ENCODE measurements at regions not wholly inside any gene's neighbourhood (a gene's known extent, or its start where the extent isn't known, plus 50 kb on each side); places are given as distances from the start of the nearest gene placed in this dataset.
A peak's percentile ranks its signal among the peaks of the same experiment; 100 is the strongest.

GRCh38 chr20:6265204-6265904, 142.5 kb upstream of the FERMT1 start:
- Histone ChIP-seq H3K4me2 (ENCODE audit: low read length) (no peak overlapping the region), H3K27me3 (ENCODE audit: insufficient read depth, low read depth, low read length) (no peaks in the 10 kb centered on the region), H3F3A (ENCODE audit: insufficient read depth, low read length, poor library complexity, severe bottlenecking) (no peaks in the 10 kb centered on the region), H3K36me3 (ENCODE audit: insufficient read depth, low read length) (no peaks in the 10 kb centered on the region), H4K20me1 (ENCODE audit: insufficient read depth) (no peaks in the 10 kb centered on the region), H3K27ac (ENCODE audit: low read length) (no peak overlapping the region), H3K9me3 (ENCODE audit: low read length) (no peaks in the 10 kb centered on the region), H3K4me3 (ENCODE audit: low read length) (no peak overlapping the region), H2AFZ (ENCODE audit: low read depth, low read length) (no peak overlapping the region), H3K79me2 (replicated peaks; ENCODE audit: insufficient read depth, low read length) (no peaks in the 10 kb centered on the region), H3K9ac (ENCODE audit: low read length) (no peak overlapping the region), H3K9me2 (ENCODE audit: insufficient read depth, low read length) (no peaks in the 10 kb centered on the region)
- TF ChIP-seq, protein P1, sequence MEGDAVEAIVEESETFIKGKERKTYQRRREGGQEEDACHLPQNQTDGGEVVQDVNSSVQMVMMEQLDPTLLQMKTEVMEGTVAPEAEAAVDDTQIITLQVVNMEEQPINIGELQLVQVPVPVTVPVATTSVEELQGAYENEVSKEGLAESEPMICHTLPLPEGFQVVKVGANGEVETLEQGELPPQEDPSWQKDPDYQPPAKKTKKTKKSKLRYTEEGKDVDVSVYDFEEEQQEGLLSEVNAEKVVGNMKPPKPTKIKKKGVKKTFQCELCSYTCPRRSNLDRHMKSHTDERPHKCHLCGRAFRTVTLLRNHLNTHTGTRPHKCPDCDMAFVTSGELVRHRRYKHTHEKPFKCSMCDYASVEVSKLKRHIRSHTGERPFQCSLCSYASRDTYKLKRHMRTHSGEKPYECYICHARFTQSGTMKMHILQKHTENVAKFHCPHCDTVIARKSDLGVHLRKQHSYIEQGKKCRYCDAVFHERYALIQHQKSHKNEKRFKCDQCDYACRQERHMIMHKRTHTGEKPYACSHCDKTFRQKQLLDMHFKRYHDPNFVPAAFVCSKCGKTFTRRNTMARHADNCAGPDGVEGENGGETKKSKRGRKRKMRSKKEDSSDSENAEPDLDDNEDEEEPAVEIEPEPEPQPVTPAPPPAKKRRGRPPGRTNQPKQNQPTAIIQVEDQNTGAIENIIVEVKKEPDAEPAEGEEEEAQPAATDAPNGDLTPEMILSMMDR (IDR thresholded peaks at IDR 0.05; ENCODE audit: poor library complexity, severe bottlenecking): peak; percentile 79
- TF ChIP-seq RAD21 (conservative IDR thresholded peaks at IDR 0.05): peak; percentile 86
- peak; percentile 82 for TF ChIP-seq SMC3 (conservative IDR thresholded peaks at IDR 0.05; ENCODE audit: poor library complexity)
- no peak for TF ChIP-seq EP300 (conservative IDR thresholded peaks at IDR 0.05; ENCODE audit: poor library complexity, severe bottlenecking)
- no peak for TF ChIP-seq EZH2 (IDR thresholded peaks at IDR 0.05; ENCODE audit: borderline replicate concordance, insufficient read depth, low read length, poor library complexity, severe bottlenecking)
- TF ChIP-seq POLR2AphosphoS5 (IDR thresholded peaks at IDR 0.05): no peak
- TF ChIP-seq, protein P2, sequence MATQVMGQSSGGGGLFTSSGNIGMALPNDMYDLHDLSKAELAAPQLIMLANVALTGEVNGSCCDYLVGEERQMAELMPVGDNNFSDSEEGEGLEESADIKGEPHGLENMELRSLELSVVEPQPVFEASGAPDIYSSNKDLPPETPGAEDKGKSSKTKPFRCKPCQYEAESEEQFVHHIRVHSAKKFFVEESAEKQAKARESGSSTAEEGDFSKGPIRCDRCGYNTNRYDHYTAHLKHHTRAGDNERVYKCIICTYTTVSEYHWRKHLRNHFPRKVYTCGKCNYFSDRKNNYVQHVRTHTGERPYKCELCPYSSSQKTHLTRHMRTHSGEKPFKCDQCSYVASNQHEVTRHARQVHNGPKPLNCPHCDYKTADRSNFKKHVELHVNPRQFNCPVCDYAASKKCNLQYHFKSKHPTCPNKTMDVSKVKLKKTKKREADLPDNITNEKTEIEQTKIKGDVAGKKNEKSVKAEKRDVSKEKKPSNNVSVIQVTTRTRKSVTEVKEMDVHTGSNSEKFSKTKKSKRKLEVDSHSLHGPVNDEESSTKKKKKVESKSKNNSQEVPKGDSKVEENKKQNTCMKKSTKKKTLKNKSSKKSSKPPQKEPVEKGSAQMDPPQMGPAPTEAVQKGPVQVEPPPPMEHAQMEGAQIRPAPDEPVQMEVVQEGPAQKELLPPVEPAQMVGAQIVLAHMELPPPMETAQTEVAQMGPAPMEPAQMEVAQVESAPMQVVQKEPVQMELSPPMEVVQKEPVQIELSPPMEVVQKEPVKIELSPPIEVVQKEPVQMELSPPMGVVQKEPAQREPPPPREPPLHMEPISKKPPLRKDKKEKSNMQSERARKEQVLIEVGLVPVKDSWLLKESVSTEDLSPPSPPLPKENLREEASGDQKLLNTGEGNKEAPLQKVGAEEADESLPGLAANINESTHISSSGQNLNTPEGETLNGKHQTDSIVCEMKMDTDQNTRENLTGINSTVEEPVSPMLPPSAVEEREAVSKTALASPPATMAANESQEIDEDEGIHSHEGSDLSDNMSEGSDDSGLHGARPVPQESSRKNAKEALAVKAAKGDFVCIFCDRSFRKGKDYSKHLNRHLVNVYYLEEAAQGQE (IDR thresholded peaks at IDR 0.05; ENCODE audit: borderline replicate concordance): no peak
- no peak for TF ChIP-seq TAF1 (IDR thresholded peaks at IDR 0.05; ENCODE audit: low read depth)
- no peak for TF ChIP-seq MXI1 (conservative IDR thresholded peaks at IDR 0.05; ENCODE audit: poor library complexity, severe bottlenecking)

GRCh38 chr20:6253396-6253795, 130.6 kb upstream of the FERMT1 start:
- H3K4me3 ChIP-seq (ENCODE audit: low read length): no peak overlapping the region

More at GRCh38 chr20:6253396-6253795, 130.6 kb upstream of the FERMT1 start:
- Histone ChIP-seq H3K27me3 (ENCODE audit: insufficient read depth, low read depth, low read length) (no peaks in the 10 kb centered on the region), H3K27ac (ENCODE audit: low read length) (no peak overlapping the region), H3K9me2 (ENCODE audit: insufficient read depth, low read length) (no peaks in the 10 kb centered on the region), H3K36me3 (ENCODE audit: insufficient read depth, low read length) (no peaks in the 10 kb centered on the region), H3K79me2 (replicated peaks; ENCODE audit: insufficient read depth, low read length) (no peaks in the 10 kb centered on the region), H4K20me1 (ENCODE audit: insufficient read depth) (no peaks in the 10 kb centered on the region), H2AFZ (ENCODE audit: low read depth, low read length) (no peak overlapping the region), H3K9me3 (ENCODE audit: low read length) (no peaks in the 10 kb centered on the region), H3F3A (ENCODE audit: insufficient read depth, low read length, poor library complexity, severe bottlenecking) (no peaks in the 10 kb centered on the region), H3K9ac (ENCODE audit: low read length) (no peak overlapping the region), H3K4me2 (ENCODE audit: low read length) (no peak overlapping the region)
- TF ChIP-seq, protein P2 (IDR thresholded peaks at IDR 0.05; ENCODE audit: borderline replicate concordance): no peak
- TF ChIP-seq EP300 (conservative IDR thresholded peaks at IDR 0.05; ENCODE audit: poor library complexity, severe bottlenecking) (no peak), TAF1 (IDR thresholded peaks at IDR 0.05; ENCODE audit: low read depth) (no peak), MXI1 (conservative IDR thresholded peaks at IDR 0.05; ENCODE audit: poor library complexity, severe bottlenecking) (no peak), SMC3 (conservative IDR thresholded peaks at IDR 0.05; ENCODE audit: poor library complexity) (no peak), RAD21 (conservative IDR thresholded peaks at IDR 0.05) (no peak), POLR2AphosphoS5 (IDR thresholded peaks at IDR 0.05) (no peak), EZH2 (IDR thresholded peaks at IDR 0.05; ENCODE audit: borderline replicate concordance, insufficient read depth, low read length, poor library complexity, severe bottlenecking) (no peak)
- TF ChIP-seq, protein P1 (IDR thresholded peaks at IDR 0.05; ENCODE audit: poor library complexity, severe bottlenecking): no peak
